ENCODE measurements at regions not wholly inside any gene's neighbourhood (a gene's known extent, or its start where the extent isn't known, plus 50 kb on each side); places are given as distances from the start of the nearest gene placed in this dataset.

GRCh38 chr13:50141375-50141975 is 126.2 kb downstream of the KCNRG start:
- no peak for TF ChIP-seq CTCF (IDR thresholded peaks at IDR 0.05; ENCODE audit: low read depth, low read length, missing control alignments)
- DNase-seq (ENCODE audit: low read depth): no peak
- H3K4me3 ChIP-seq (ENCODE audit: low read depth, low read length): no peak overlapping the region

- no peak for TF ChIP-seq CTCF (IDR thresholded peaks at IDR 0.05; ENCODE audit: low read depth, low read length, missing control alignments)
- DNase-seq (ENCODE audit: low read depth): no peak
- no peak overlapping the region for H3K4me3 ChIP-seq (ENCODE audit: low read depth, low read length)
These were observed 129.3 kb downstream of the KCNRG start for GRCh38 chr13:50144246-50145160.

- no peak overlapping the region for H3K4me3 ChIP-seq (ENCODE audit: low read depth, low read length)
These were observed 134.0 kb downstream of the KCNRG start for GRCh38 chr13:50149214-50149613.

DNA sequence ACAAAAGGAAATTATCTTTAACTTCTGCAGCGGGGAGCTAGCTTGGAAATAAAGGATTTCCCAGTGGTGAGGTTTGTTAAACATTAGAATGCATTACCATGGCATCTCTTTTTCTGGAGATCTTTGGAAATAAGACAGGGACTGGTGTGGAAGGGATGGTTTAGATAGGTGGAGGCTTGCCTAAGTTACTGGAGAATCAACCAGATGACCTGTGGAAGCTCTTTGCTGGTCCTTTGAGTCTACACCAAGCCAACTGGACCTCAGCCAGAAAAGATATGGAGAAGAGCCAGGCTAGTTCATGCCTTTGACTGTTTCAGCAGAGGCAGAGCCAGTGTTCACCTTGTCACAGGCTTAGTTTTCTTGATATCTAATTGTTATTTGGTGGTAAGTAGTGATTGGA is 134.7 kb downstream of the KCNRG start:
- DNase-seq (ENCODE audit: low read depth): no peak
- TF ChIP-seq CTCF (IDR thresholded peaks at IDR 0.05; ENCODE audit: low read depth, low read length, missing control alignments): no peak
- no peak overlapping the region for H3K4me3 ChIP-seq (ENCODE audit: low read depth, low read length)

More at GRCh38 chr13:50149214-50149613, 134.0 kb downstream of the KCNRG start:
- no peak for TF ChIP-seq CTCF (IDR thresholded peaks at IDR 0.05; ENCODE audit: low read depth, low read length, missing control alignments)
- DNase-seq (ENCODE audit: low read depth): no peak

DNA sequence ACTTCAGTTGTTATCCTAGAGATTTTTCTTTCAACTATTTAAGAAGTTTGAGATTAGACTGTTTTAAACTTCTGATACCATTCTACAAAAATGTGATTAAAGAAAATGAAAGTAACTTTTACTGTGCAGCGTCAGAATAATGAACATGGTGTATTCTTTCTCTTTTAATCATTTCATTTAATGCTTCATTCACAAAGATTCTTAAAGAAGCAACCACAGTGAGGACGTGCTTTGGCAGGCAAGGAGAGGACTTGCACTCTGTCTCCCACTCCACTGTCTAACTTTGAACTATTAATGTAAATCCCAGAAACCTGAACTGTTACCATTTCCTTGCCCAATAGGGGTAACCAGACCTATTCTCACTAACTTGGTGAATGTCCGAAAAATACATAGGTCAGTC is 137.0 kb downstream of the KCNRG start:
- no peak overlapping the region for H3K4me3 ChIP-seq (ENCODE audit: low read depth, low read length)
- TF ChIP-seq CTCF (IDR thresholded peaks at IDR 0.05; ENCODE audit: low read depth, low read length, missing control alignments): no peak

GRCh38 chr13:50152655-50153309 is 137.5 kb downstream of the KCNRG start:
- H3K4me3 ChIP-seq (ENCODE audit: low read depth, low read length): no peak overlapping the region
- no peak for DNase-seq (ENCODE audit: low read depth)
- TF ChIP-seq CTCF (IDR thresholded peaks at IDR 0.05; ENCODE audit: low read depth, low read length, missing control alignments): no peak

More for the DNA sequence above, 137.0 kb downstream of the KCNRG start:
- DNase-seq (ENCODE audit: low read depth): no peak

Data from GM12864 (cell line).